IMR-90 (cell line): ENCODE measurements at regions not wholly inside any gene's neighbourhood (a gene's known extent, or its start where the extent isn't known, plus 50 kb on each side); places are given as distances from the start of the nearest gene placed in this dataset.
A peak's percentile ranks its signal among the peaks of the same experiment; 100 is the strongest.

ENCODE experiments used
- ATAC-seq: fragments of 200-7000 bp; cut with Tn5 transposase; 2 replicates; pipeline ENCODE4 v1.9.1; 2020; ENCODE audit warnings: low read depth, mild to moderate bottlenecking, moderate library complexity
- BruUV-seq: library from RNA; stranded (reverse); fragments of 400-500 nt; replicated peaks from 2 replicates; lab custom pipeline; 2021; lab: Mats Ljungman, UMichigan
- CTCF ChIA-PET: fragments of 300-600 bp; formaldehyde crosslinking; extraction: SDS; loops from one replicate; lab custom pipeline; 2021; ENCODE audit warnings: antibody characterized with exemption; lab: Yijun Ruan, JAX
- POLR2A ChIA-PET: fragments of 300-600 bp; sonication (Branson Sonifier 250); formaldehyde crosslinking; loops from one replicate; lab custom pipeline; 2022; ENCODE audit warnings: antibody characterized with exemption; ENCODE audit not compliant: unreplicated experiment; lab: Charles Lee
- DNase-seq: peaks from one replicate; pipeline ENCODE4 v3.0.0; 2013
- H2AFZ ChIP-seq: replicated peaks from 2 replicates; pipeline ENCODE3; 2013; ENCODE audit warnings: low read length, mild to moderate bottlenecking; ENCODE audit not compliant: poor library complexity
- H2AK5ac ChIP-seq: 2 replicates; pipeline ENCODE4 v1.6.1; 2013; ENCODE audit warnings: low read depth, low read length, inconsistent platforms
- H2AK9ac ChIP-seq: replicated peaks from 2 replicates; pipeline ENCODE3; 2013; ENCODE audit warnings: mild to moderate bottlenecking, low read depth, low read length, moderate library complexity; ENCODE audit not compliant: poor library complexity
- H2BK120ac ChIP-seq: 2 replicates; pipeline ENCODE4 v1.6.1; 2013; ENCODE audit warnings: low read depth, low read length, inconsistent platforms
- H2BK15ac ChIP-seq: 3 replicates; pipeline ENCODE4 v1.6.1; 2013; ENCODE audit warnings: low read depth, low read length, inconsistent platforms
- H2BK20ac ChIP-seq: 2 replicates; pipeline ENCODE4 v1.6.1; 2013; ENCODE audit warnings: low read depth, mild to moderate bottlenecking, inconsistent platforms, low read length, moderate library complexity
- H2BK5ac ChIP-seq: 2 replicates; pipeline ENCODE4 v1.6.1; 2013; ENCODE audit warnings: mild to moderate bottlenecking, low read depth, low read length, inconsistent platforms; ENCODE audit not compliant: poor library complexity, severe bottlenecking
- H3K14ac ChIP-seq: replicated peaks from 2 replicates; pipeline ENCODE4 v1.6.1; 2013; ENCODE audit warnings: low read depth, low read length, inconsistent platforms
- H3K18ac ChIP-seq: 2 replicates; pipeline ENCODE4 v1.6.1; 2013; ENCODE audit warnings: low read depth, low read length, control low read depth
- H3K23ac ChIP-seq: 2 replicates; pipeline ENCODE4 v1.6.1; 2013; ENCODE audit warnings: low read depth, low read length, inconsistent platforms
- H3K27ac ChIP-seq: 2 replicates; pipeline ENCODE4 v1.5.1; 2013; ENCODE audit warnings: mild to moderate bottlenecking, control low read depth, low read length; ENCODE audit not compliant: insufficient read depth
- H3K27me3 ChIP-seq: 2 replicates; pipeline ENCODE4 v1.6.1; 2013; ENCODE audit warnings: low read length; ENCODE audit not compliant: control insufficient read depth, insufficient read depth
- H3K36me3 ChIP-seq: 2 replicates; pipeline ENCODE4 v1.6.1; 2013; ENCODE audit warnings: low read length, mixed read lengths; ENCODE audit not compliant: control insufficient read depth, insufficient read depth
- H3K4ac ChIP-seq: 2 replicates; pipeline ENCODE4 v1.6.1; 2013; ENCODE audit warnings: low read depth, low read length, inconsistent platforms
- H3K4me1 ChIP-seq: 2 replicates; pipeline ENCODE4 v1.6.1; 2013; ENCODE audit warnings: low read length, mixed read lengths; ENCODE audit not compliant: control insufficient read depth, insufficient read depth
- H3K4me2 ChIP-seq: 2 replicates; pipeline ENCODE4 v1.6.1; 2013; ENCODE audit warnings: low read depth, mild to moderate bottlenecking, control low read depth, low read length, moderate library complexity
- H3K4me3 ChIP-seq: 2 replicates; pipeline ENCODE4 v1.5.1; 2013; ENCODE audit warnings: low read depth, mild to moderate bottlenecking, control low read depth, low read length, moderate library complexity; ENCODE audit not compliant: insufficient read depth
- H3K56ac ChIP-seq: 2 replicates; pipeline ENCODE4 v1.6.1; 2013; ENCODE audit warnings: low read length, inconsistent platforms; ENCODE audit not compliant: insufficient read depth; ENCODE audit errors: extremely low read depth
- H3K79me1 ChIP-seq, 2 experiments: 2 replicates each; pipeline ENCODE4 v1.6.1; 2013; ENCODE audit warnings: low read length in 2 of 2, inconsistent platforms in 1 of 2, low read depth in 1 of 2
- H3K9ac ChIP-seq: 2 replicates; pipeline ENCODE4 v1.6.1; 2013; ENCODE audit warnings: low read depth, low read length, control low read depth
- H3K9me1 ChIP-seq: 2 replicates; pipeline ENCODE4 v1.6.1; 2013; ENCODE audit warnings: low read length, inconsistent platforms; ENCODE audit not compliant: insufficient read depth
- H3K9me3 ChIP-seq: 2 replicates; pipeline ENCODE4 v1.6.1; 2013; ENCODE audit warnings: low read length; ENCODE audit not compliant: control insufficient read depth, insufficient read depth
- H4K20me1 ChIP-seq: 2 replicates; pipeline ENCODE4 v1.6.1; 2013; ENCODE audit warnings: low read length, inconsistent platforms; ENCODE audit not compliant: insufficient read depth
- H4K5ac ChIP-seq: 2 replicates; pipeline ENCODE4 v1.6.1; 2013; ENCODE audit warnings: mild to moderate bottlenecking, low read depth, low read length, control low read depth
- H4K8ac ChIP-seq, 2 experiments: 2 replicates each; pipeline ENCODE4 v1.6.1; 2013; ENCODE audit warnings: low read depth in 2 of 2, low read length in 2 of 2, control low read depth in 1 of 2, inconsistent platforms in 1 of 2
- H4K91ac ChIP-seq: 2 replicates; pipeline ENCODE4 v1.6.1; 2013; ENCODE audit warnings: low read depth, low read length, inconsistent platforms; ENCODE audit not compliant: insufficient read depth
- BHLHE40 ChIP-seq: fragments of 150-350 bp; IDR thresholded peaks from 2 replicates; pipeline ENCODE4 v1.6.1; 2016; ENCODE audit warnings: mild to moderate bottlenecking, low read depth, low read length
- MAFK ChIP-seq: IDR thresholded peaks from 2 replicates; pipeline ENCODE4 v1.6.1; 2012; ENCODE audit warnings: low read depth, low read length, improper control_type of control experiment
- dilution Hi-C: fragments of 300-500 bp; cut with HindIII; formaldehyde crosslinking; loops from one replicate; pipeline ENCODE4 v1.14.3; 2018; ENCODE audit warnings: low sequenced_read_pairs; ENCODE audit not compliant: unreplicated experiment
- in situ Hi-C: fragments of 300-500 bp; cut with MboI; formaldehyde crosslinking; loops from 3 replicates; pipeline ENCODE4 v1.14.3; 2019; ENCODE audit warnings: low sequenced_read_pairs, inconsistent platforms, mixed read lengths
- intact Hi-C: fragments of 100-400 bp; cut with micrococcal nuclease; formaldehyde crosslinking; loops from 2 replicates; pipeline ENCODE4 v1.10.0; 2022

GRCh38 chr7:13115855-13116254 is 428.4 kb downstream of the ARL4A start:
- Histone ChIP-seq H3K56ac (no peak overlapping the region), H3K4me3 (no peak overlapping the region), H3K79me1 (no peaks in the 10 kb centered on the region), H2BK20ac (no peak overlapping the region), H3K27me3 (no peaks in the 10 kb centered on the region), H3K18ac (no peak overlapping the region), H3K9me3 (no peaks in the 10 kb centered on the region), H3K9me1 (no peaks in the 10 kb centered on the region), H2AK9ac (no peak overlapping the region), H2AFZ (no peak overlapping the region), H3K27ac (no peak overlapping the region), H3K4me2 (no peak overlapping the region), H4K5ac (no peak overlapping the region), H3K4ac (no peak overlapping the region), H3K23ac (no peak overlapping the region), H3K9ac (no peak overlapping the region), H2AK5ac (no peak overlapping the region), H4K91ac (no peak overlapping the region), H4K8ac (no peak overlapping the region), H2BK120ac (no peak overlapping the region), H3K4me1 (peaks cover 3% of the 10 kb centered on the region), H2BK5ac (no peak overlapping the region), H3K14ac (no peak overlapping the region), H2BK15ac (no peak overlapping the region), H4K20me1 (no peaks in the 10 kb centered on the region), H3K36me3 (no peaks in the 10 kb centered on the region)
- no peak for TF ChIP-seq BHLHE40
- peak; percentile 71 for TF ChIP-seq MAFK
- dilution Hi-C loops = no loop called here
- intact Hi-C loops = loop anchor here (2.0 to 10.0 kb wide), 3 partner anchors 147 to 589 kb away; no protein-coding TSS in a partner anchor
- no TSS peak for BruUV-seq
- no peak for DNase-seq
- POLR2A ChIA-PET = no interaction called here
- in situ Hi-C loops = loop anchor here (25.0 kb wide), 1 partner anchor 429 kb away; the partner anchor contains the start of gene ARL4A
- peak; percentile 24; the same call in 1 of the 2 replicates for ATAC-seq
- CTCF ChIA-PET = interaction anchor here (0.6 to 5.0 kb wide), 5 partner anchors 141 to 478 kb away, joined by 3 to 27 read pairs (median 4); partner anchors contain the start of gene ARL4A
